ENCODE measurements at regions not wholly inside any gene's neighbourhood (a gene's known extent, or its start where the extent isn't known, plus 50 kb on each side); places are given as distances from the start of the nearest gene placed in this dataset.
"Not testable (repeated sequence)": the region's sequence is repeated elsewhere in the genome, so short reads cannot be mapped to it uniquely, and the experiment has no call there.

GRCh38 chr3:153397794-153398193 is 235.8 kb downstream of the RAP2B start:
- H3K27me3 Mint-ChIP-seq (ENCODE audit: unreplicated experiment): no peaks in the 10 kb centered on the region
- H3K36me3 Mint-ChIP-seq (ENCODE audit: unreplicated experiment): no peaks in the 10 kb centered on the region
- no peak for TF ChIP-seq CTCF (IDR thresholded peaks at IDR 0.05; ENCODE audit: partially characterized antibody, unreplicated experiment)
- no peak overlapping the region for H3K27ac Mint-ChIP-seq (ENCODE audit: unreplicated experiment)
- H3K4me1 Mint-ChIP-seq (ENCODE audit: low read depth, unreplicated experiment): no peaks in the 10 kb centered on the region
- H3K4me3 Mint-ChIP-seq (ENCODE audit: unreplicated experiment): no peak overlapping the region
- no peak for DNase-seq
- no peaks in the 10 kb centered on the region for H3K9me3 Mint-ChIP-seq (ENCODE audit: unreplicated experiment)

- H3K4me1 Mint-ChIP-seq (ENCODE audit: low read depth, unreplicated experiment): no peaks in the 10 kb centered on the region
- no peaks in the 10 kb centered on the region for H3K36me3 Mint-ChIP-seq (ENCODE audit: unreplicated experiment)
- no peak overlapping the region for H3K27ac Mint-ChIP-seq (ENCODE audit: unreplicated experiment)
- H3K4me3 Mint-ChIP-seq (ENCODE audit: unreplicated experiment): no peak overlapping the region
- no peaks in the 10 kb centered on the region for H3K9me3 Mint-ChIP-seq (ENCODE audit: unreplicated experiment)
- no peak for TF ChIP-seq CTCF (IDR thresholded peaks at IDR 0.05; ENCODE audit: partially characterized antibody, unreplicated experiment)
- DNase-seq: no peak
- H3K27me3 Mint-ChIP-seq (ENCODE audit: unreplicated experiment): no peaks in the 10 kb centered on the region
These were observed 237.6 kb downstream of the RAP2B start for GRCh38 chr3:153399636-153400035.

- TF ChIP-seq CTCF (IDR thresholded peaks at IDR 0.05; ENCODE audit: partially characterized antibody, unreplicated experiment): no peak
- DNase-seq: no peak
- no peak overlapping the region for H3K27ac Mint-ChIP-seq (ENCODE audit: unreplicated experiment)
- H3K27me3 Mint-ChIP-seq (ENCODE audit: unreplicated experiment): no peaks in the 10 kb centered on the region
- H3K4me1 Mint-ChIP-seq (ENCODE audit: low read depth, unreplicated experiment): no peaks in the 10 kb centered on the region
- no peak overlapping the region for H3K4me3 Mint-ChIP-seq (ENCODE audit: unreplicated experiment)
- no peaks in the 10 kb centered on the region for H3K36me3 Mint-ChIP-seq (ENCODE audit: unreplicated experiment)
- no peaks in the 10 kb centered on the region for H3K9me3 Mint-ChIP-seq (ENCODE audit: unreplicated experiment)
These were observed 238.6 kb downstream of the RAP2B start for GRCh38 chr3:153400641-153401040.

- H3K36me3 Mint-ChIP-seq (ENCODE audit: unreplicated experiment): no peaks in the 10 kb centered on the region
- H3K4me1 Mint-ChIP-seq (ENCODE audit: low read depth, unreplicated experiment): no peaks in the 10 kb centered on the region
- H3K4me3 Mint-ChIP-seq (ENCODE audit: unreplicated experiment): no peak overlapping the region
- H3K27me3 Mint-ChIP-seq (ENCODE audit: unreplicated experiment): no peaks in the 10 kb centered on the region
- DNase-seq: no peak
- H3K27ac Mint-ChIP-seq (ENCODE audit: unreplicated experiment): no peak overlapping the region
- no peaks in the 10 kb centered on the region for H3K9me3 Mint-ChIP-seq (ENCODE audit: unreplicated experiment)
- no peak for TF ChIP-seq CTCF (IDR thresholded peaks at IDR 0.05; ENCODE audit: partially characterized antibody, unreplicated experiment)
These were observed 242.1 kb downstream of the RAP2B start for GRCh38 chr3:153404157-153404556.

- H3K27ac Mint-ChIP-seq (ENCODE audit: unreplicated experiment); H3K9me3 Mint-ChIP-seq (ENCODE audit: unreplicated experiment); DNase-seq; H3K4me3 Mint-ChIP-seq (ENCODE audit: unreplicated experiment); H3K36me3 Mint-ChIP-seq (ENCODE audit: unreplicated experiment); H3K4me1 Mint-ChIP-seq (ENCODE audit: low read depth, unreplicated experiment); H3K27me3 Mint-ChIP-seq (ENCODE audit: unreplicated experiment): not testable (repeated sequence)
These were observed 243.3 kb downstream of the RAP2B start for GRCh38 chr3:153405320-153405719.

- no peaks in the 10 kb centered on the region for H3K4me1 Mint-ChIP-seq (ENCODE audit: low read depth, unreplicated experiment)
These were observed 248.5 kb downstream of the RAP2B start for GRCh38 chr3:153410517-153410916.

More at GRCh38 chr3:153410517-153410916, 248.5 kb downstream of the RAP2B start:
- no peak overlapping the region for H3K27ac Mint-ChIP-seq (ENCODE audit: unreplicated experiment)
- no peak for TF ChIP-seq CTCF (IDR thresholded peaks at IDR 0.05; ENCODE audit: partially characterized antibody, unreplicated experiment)
- no peak overlapping the region for H3K4me3 Mint-ChIP-seq (ENCODE audit: unreplicated experiment)
- H3K36me3 Mint-ChIP-seq (ENCODE audit: unreplicated experiment): no peaks in the 10 kb centered on the region
- no peaks in the 10 kb centered on the region for H3K27me3 Mint-ChIP-seq (ENCODE audit: unreplicated experiment)
- no peak for DNase-seq
- no peaks in the 10 kb centered on the region for H3K9me3 Mint-ChIP-seq (ENCODE audit: unreplicated experiment)
